Activated CD4-positive, alpha-beta T cell treated with anti-CD3 and anti-CD28 coated beads, Interleukin-2, amount 50 U/mL, for 48 hours (primary cell): ENCODE measurements at regions not wholly inside any gene's neighbourhood (a gene's known extent, or its start where the extent isn't known, plus 50 kb on each side); places are given as distances from the start of the nearest gene placed in this dataset.

Source experiments
- DNase-seq, 2 experiments: peaks; one replicate each; pipeline ENCODE4 v3.0.0-alpha.2; 2020

GRCh38 chr9:93827545-93828330 lies 127.4 kb downstream of the BARX1 start:
- peak; percentile 46 to 49 for DNase-seq

- DNase-seq: no peak
Observed at GRCh38 chr9:93826905-93827544, 128.1 kb downstream of the BARX1 start.

GRCh38 chr9:93826209-93826608 lies 128.9 kb downstream of the BARX1 start:
- peak; percentile 55 to 68 for DNase-seq

GRCh38 chr9:93825348-93826115 lies 129.6 kb downstream of the BARX1 start:
- no peak for DNase-seq

GRCh38 chr9:93824386-93825294 lies 130.5 kb downstream of the BARX1 start:
- DNase-seq: no peak

GRCh38 chr9:93823245-93824072 lies 131.7 kb downstream of the BARX1 start:
- DNase-seq: no peak

GRCh38 chr9:93822229-93822628 lies 132.9 kb downstream of the BARX1 start:
- DNase-seq: no peak

GRCh38 chr9:93821307-93821703 lies 133.8 kb downstream of the BARX1 start:
- no peak for DNase-seq

GRCh38 chr9:93820667-93821306 lies 134.4 kb downstream of the BARX1 start:
- DNase-seq: no peak

GRCh38 chr9:93819905-93820304 lies 135.2 kb downstream of the BARX1 start:
- DNase-seq: no peak

- DNase-seq: no peak
Observed at GRCh38 chr9:93818827-93819472, 136.2 kb downstream of the BARX1 start.

- no peak for DNase-seq
Observed at GRCh38 chr9:93818237-93818636, 136.9 kb downstream of the BARX1 start.

GRCh38 chr9:93815677-93816076 lies 139.5 kb downstream of the BARX1 start:
- no peak for DNase-seq

GRCh38 chr9:93815135-93815534 lies 140.0 kb downstream of the BARX1 start:
- no peak for DNase-seq

- DNase-seq: no peak
Observed at GRCh38 chr9:93814077-93814956, 140.8 kb downstream of the BARX1 start.

GRCh38 chr9:93813221-93814076 lies 141.7 kb downstream of the BARX1 start:
- DNase-seq: no peak

- no peak for DNase-seq
Observed at GRCh38 chr9:93812410-93812668, 142.8 kb downstream of the BARX1 start.

GRCh38 chr9:93810028-93810971 lies 144.9 kb downstream of the BARX1 start:
- no peak for DNase-seq
